PC-3 (cell line): ENCODE measurements at regions not wholly inside any gene's neighbourhood (a gene's known extent, or its start where the extent isn't known, plus 50 kb on each side); places are given as distances from the start of the nearest gene placed in this dataset.

Source experiments
- ATAC-seq: fragments of 200-7000 bp; cut with Tn5 transposase; 2 replicates; pipeline ENCODE4 v1.9.1; 2020; ENCODE audit warnings: mild to moderate bottlenecking, moderate library complexity
- BruUV-seq: library from RNA; stranded (reverse); fragments of 400-500 nt; replicated peaks from 2 replicates; lab custom pipeline; 2021; lab: Mats Ljungman, UMichigan
- CTCF ChIA-PET: fragments of 300-600 bp; sonication (Branson Sonifier 250); formaldehyde crosslinking; loops from one replicate; lab custom pipeline; 2022; ENCODE audit warnings: antibody characterized with exemption; lab: Charles Lee
- POLR2A ChIA-PET: fragments of 300-600 bp; sonication (Branson Sonifier 250); formaldehyde crosslinking; loops from one replicate; lab custom pipeline; 2022; ENCODE audit warnings: antibody characterized with exemption; ENCODE audit not compliant: unreplicated experiment; lab: Charles Lee
- DNase-seq: peaks from one replicate; pipeline ENCODE4 v3.0.0-alpha.2; 2015
- H2AFZ ChIP-seq: fragments of 300-600 bp; sonication (generic); 2 replicates; pipeline ENCODE4 v1.6.0; 2016; ENCODE audit warnings: antibody characterized with exemption, low read length
- H3F3A ChIP-seq: fragments of 300-600 bp; sonication (generic); one replicate; pipeline ENCODE4 v1.6.0; 2017; ENCODE audit warnings: antibody characterized with exemption, low read length, control low read depth, mild to moderate bottlenecking; ENCODE audit not compliant: unreplicated experiment
- H3K27ac ChIP-seq: fragments of 300-600 bp; sonication (generic); 2 replicates; pipeline ENCODE4 v1.5.1; 2016; ENCODE audit warnings: mild to moderate bottlenecking, low read length
- H3K27me3 ChIP-seq: fragments of 300-600 bp; sonication (generic); 2 replicates; pipeline ENCODE4 v1.6.1; 2016; ENCODE audit warnings: low read length, mixed read lengths
- H3K36me3 ChIP-seq: fragments of 300-600 bp; sonication (generic); 2 replicates; pipeline ENCODE4 v1.6.1; 2016; ENCODE audit warnings: low read depth, mixed run types, low read length, mixed read lengths
- H3K4me1 ChIP-seq: fragments of 300-600 bp; sonication (generic); 2 replicates; pipeline ENCODE4 v1.5.1; 2016; ENCODE audit warnings: low read length; ENCODE audit not compliant: insufficient read depth
- H3K4me2 ChIP-seq: fragments of 300-600 bp; sonication (generic); 2 replicates; pipeline ENCODE4 v1.6.0; 2016; ENCODE audit warnings: low read length
- H3K4me3 ChIP-seq: fragments of 300-600 bp; sonication (generic); 2 replicates; pipeline ENCODE4 v1.5.1; 2016; ENCODE audit warnings: mild to moderate bottlenecking, low read length, mixed read lengths
- H3K79me2 ChIP-seq: fragments of 300-600 bp; sonication (generic); 2 replicates; pipeline ENCODE4 v1.6.1; 2017; ENCODE audit warnings: low read length, mixed read lengths
- H3K9ac ChIP-seq: fragments of 300-600 bp; sonication (generic); 2 replicates; pipeline ENCODE4 v1.6.0; 2016; ENCODE audit warnings: mild to moderate bottlenecking, low read length
- H3K9me2 ChIP-seq: fragments of 300-600 bp; sonication (generic); replicated peaks from 2 replicates; pipeline ENCODE4 v1.6.1; 2016; ENCODE audit warnings: mixed run types, low read length, mixed read lengths
- H3K9me3 ChIP-seq: fragments of 300-600 bp; sonication (generic); 2 replicates; pipeline ENCODE4 v1.6.1; 2016; ENCODE audit warnings: low read length, mixed read lengths
- H4K20me1 ChIP-seq: fragments of 300-600 bp; sonication (generic); 2 replicates; pipeline ENCODE4 v1.6.1; 2016; ENCODE audit warnings: low read length, mixed read lengths
- EZH2 ChIP-seq: fragments of 300-600 bp; sonication (generic); IDR thresholded peaks from one replicate; pipeline ENCODE4 v1.6.1; 2017; ENCODE audit warnings: antibody characterized with exemption, mild to moderate bottlenecking, low read length; ENCODE audit not compliant: unreplicated experiment
- EZH2phosphoT487 ChIP-seq: fragments of 300-600 bp; sonication (generic); IDR thresholded peaks from 2 replicates; pipeline ENCODE4 v1.6.1; 2018; ENCODE audit warnings: mild to moderate bottlenecking, antibody characterized with exemption, low read length, borderline replicate concordance
- intact Hi-C: fragments of 100-400 bp; cut with micrococcal nuclease; formaldehyde crosslinking; loops from 2 replicates; pipeline ENCODE4 v1.9.0; 2023
- TF ChIP-seq, protein P1 (sequence below): fragments of 300-600 bp; sonication (generic); conservative IDR thresholded peaks from 2 replicates; pipeline ENCODE4 v1.5.1; 2017; ENCODE audit warnings: antibody characterized with exemption, low read depth, mild to moderate bottlenecking, low read length

DNA sequence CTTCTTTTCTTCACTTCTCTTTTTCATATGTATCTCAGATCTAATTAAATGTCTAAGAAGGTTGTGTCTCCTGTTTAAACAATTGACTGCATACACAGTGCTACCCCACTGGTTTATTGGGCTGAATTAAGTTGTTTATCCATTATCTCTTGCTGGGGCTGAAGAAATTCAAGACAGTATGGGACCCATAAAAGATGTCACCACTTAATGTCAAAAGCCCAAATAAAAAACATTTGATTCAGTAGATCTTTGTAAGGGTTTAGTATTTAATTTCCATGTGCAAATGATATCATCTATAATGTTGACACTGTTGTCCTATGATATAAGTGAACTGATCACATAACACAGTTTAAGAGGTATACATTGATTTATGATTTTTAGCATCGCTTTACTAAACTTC, 1431.9 kb upstream of the PCDH20 start:
- Histone ChIP-seq H3F3A (no peaks in the 10 kb centered on the region), H3K79me2 (no peaks in the 10 kb centered on the region), H3K4me1 (peaks cover 11% of the 10 kb centered on the region), H4K20me1 (no peaks in the 10 kb centered on the region), H3K4me3 (no peak overlapping the region), H3K9me3 (no peaks in the 10 kb centered on the region), H3K27ac (no peak overlapping the region), H3K27me3 (no peaks in the 10 kb centered on the region), H3K36me3 (no peaks in the 10 kb centered on the region), H3K4me2 (no peak overlapping the region), H3K9me2 (no peaks in the 10 kb centered on the region), H2AFZ (no peak overlapping the region), H3K9ac (no peak overlapping the region)
- CTCF ChIA-PET, result no interaction called here
- BruUV-seq, result no TSS peak
- POLR2A ChIA-PET, result no interaction called here
- intact Hi-C loops, result loop anchor here (10.0 kb wide), 1 partner anchor 333 kb away; no protein-coding TSS in a partner anchor
- ATAC-seq, result no peak
- TF ChIP-seq EZH2 (no peak), EZH2phosphoT487 (no peak)
- DNase-seq, result no peak

- TF ChIP-seq EZH2phosphoT487, result no peak
- H3F3A ChIP-seq, result no peaks in the 10 kb centered on the region
- H3K9ac ChIP-seq, result no peak overlapping the region
- ATAC-seq (peak; percentile 93), DNase-seq (peak; percentile 52)
- no peaks in the 10 kb centered on the region for H4K20me1 ChIP-seq
- no peaks in the 10 kb centered on the region for H3K79me2 ChIP-seq
- H3K27me3 ChIP-seq, result no peaks in the 10 kb centered on the region
- BruUV-seq, result no TSS peak
- H3K27ac ChIP-seq, result 0 out of 2 replicates have a peak overlapping the region, but pooled peaks have one; percentile 19
- ChIA-PET CTCF (interaction anchor here (0.5 kb wide), 1 partner anchor 508 kb away, joined by 3 read pairs; no protein-coding TSS in a partner anchor), POLR2A (no interaction called here)
- no peaks in the 10 kb centered on the region for H3K36me3 ChIP-seq
- H3K9me3 ChIP-seq, result no peaks in the 10 kb centered on the region
- H2AFZ ChIP-seq, result no peak overlapping the region
- H3K9me2 ChIP-seq, result no peaks in the 10 kb centered on the region
- intact Hi-C loops, result loop anchor here (10.0 kb wide), 1 partner anchor 332 kb away; no protein-coding TSS in a partner anchor
- H3K4me3 ChIP-seq, result no peak overlapping the region
- H3K4me1 ChIP-seq, result peaks cover 11% of the 10 kb centered on the region
- no peak overlapping the region for H3K4me2 ChIP-seq
Measured at GRCh38 chr13:62846302-62846701, 1430.7 kb upstream of the PCDH20 start.

DNA sequence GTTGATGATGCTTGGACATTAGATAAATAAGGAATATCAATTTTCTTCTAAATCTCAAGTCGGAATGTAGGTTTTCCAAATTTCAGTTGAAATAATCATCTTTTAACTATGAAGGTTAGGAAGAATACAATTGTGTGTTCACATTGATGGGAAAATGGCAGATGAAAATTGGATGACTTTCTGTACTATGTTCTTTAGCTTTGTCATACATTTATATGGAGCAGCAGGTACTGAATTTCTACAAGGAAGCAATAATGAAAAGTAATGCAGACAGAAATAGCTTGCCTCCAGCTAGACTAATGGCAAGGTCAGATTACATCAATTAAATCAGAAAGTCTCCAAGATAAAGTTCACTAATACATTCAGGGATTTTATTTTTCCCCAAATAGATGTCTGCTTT, 1423.7 kb upstream of the PCDH20 start:
- H3K9ac ChIP-seq, result no peak overlapping the region
- DNase-seq, result no peak
- intact Hi-C loops, result no loop called here
- H3K4me1 ChIP-seq, result peaks cover 5% of the 10 kb centered on the region
- ChIA-PET POLR2A (interaction anchor here (0.6 kb wide), 1 partner anchor 368 kb away, joined by 12 read pairs; no protein-coding TSS in a partner anchor), CTCF (no interaction called here)
- H3F3A ChIP-seq, result no peaks in the 10 kb centered on the region
- H3K27ac ChIP-seq, result no peak overlapping the region
- no peak overlapping the region for H2AFZ ChIP-seq
- H4K20me1 ChIP-seq, result no peaks in the 10 kb centered on the region
- H3K4me3 ChIP-seq, result no peak overlapping the region
- TF ChIP-seq, protein P1, sequence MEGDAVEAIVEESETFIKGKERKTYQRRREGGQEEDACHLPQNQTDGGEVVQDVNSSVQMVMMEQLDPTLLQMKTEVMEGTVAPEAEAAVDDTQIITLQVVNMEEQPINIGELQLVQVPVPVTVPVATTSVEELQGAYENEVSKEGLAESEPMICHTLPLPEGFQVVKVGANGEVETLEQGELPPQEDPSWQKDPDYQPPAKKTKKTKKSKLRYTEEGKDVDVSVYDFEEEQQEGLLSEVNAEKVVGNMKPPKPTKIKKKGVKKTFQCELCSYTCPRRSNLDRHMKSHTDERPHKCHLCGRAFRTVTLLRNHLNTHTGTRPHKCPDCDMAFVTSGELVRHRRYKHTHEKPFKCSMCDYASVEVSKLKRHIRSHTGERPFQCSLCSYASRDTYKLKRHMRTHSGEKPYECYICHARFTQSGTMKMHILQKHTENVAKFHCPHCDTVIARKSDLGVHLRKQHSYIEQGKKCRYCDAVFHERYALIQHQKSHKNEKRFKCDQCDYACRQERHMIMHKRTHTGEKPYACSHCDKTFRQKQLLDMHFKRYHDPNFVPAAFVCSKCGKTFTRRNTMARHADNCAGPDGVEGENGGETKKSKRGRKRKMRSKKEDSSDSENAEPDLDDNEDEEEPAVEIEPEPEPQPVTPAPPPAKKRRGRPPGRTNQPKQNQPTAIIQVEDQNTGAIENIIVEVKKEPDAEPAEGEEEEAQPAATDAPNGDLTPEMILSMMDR, result no peak
- TF ChIP-seq EZH2phosphoT487 (no peak), EZH2 (no peak)
- no peaks in the 10 kb centered on the region for H3K36me3 ChIP-seq
- no TSS peak for BruUV-seq
- no peak overlapping the region for H3K4me2 ChIP-seq
- no peaks in the 10 kb centered on the region for H3K79me2 ChIP-seq
- ATAC-seq, result no peak
- H3K9me2 ChIP-seq, result no peaks in the 10 kb centered on the region
- no peaks in the 10 kb centered on the region for H3K27me3 ChIP-seq
- no peaks in the 10 kb centered on the region for H3K9me3 ChIP-seq
